Nephron (organoid): ENCODE measurements at regions not wholly inside any gene's neighbourhood (a gene's known extent, or its start where the extent isn't known, plus 50 kb on each side); places are given as distances from the start of the nearest gene placed in this dataset.

Source experiments
- H3K27ac Mint-ChIP-seq, 3 experiments: 2 replicates each; pipeline ENCODE4 v1.8.0; 2020; ENCODE audit warnings: mixed read lengths in 3 of 3, mild to moderate bottlenecking in 2 of 3, moderate library complexity in 1 of 3
- H3K27me3 Mint-ChIP-seq: 2 replicates; pipeline ENCODE4 v1.8.0; 2021; ENCODE audit warnings: low read depth, mild to moderate bottlenecking, moderate library complexity, mixed read lengths
- H3K36me3 Mint-ChIP-seq: 2 replicates; pipeline ENCODE4 v1.8.0; 2020; ENCODE audit warnings: low read depth, mixed read lengths
- H3K4me1 Mint-ChIP-seq: 2 replicates; pipeline ENCODE4 v1.8.0; 2020; ENCODE audit warnings: mixed read lengths
- H3K4me3 Mint-ChIP-seq, 3 experiments: 2 replicates each; pipeline ENCODE4 v1.8.0; 2020; ENCODE audit warnings: mild to moderate bottlenecking in 3 of 3, mixed read lengths in 3 of 3, moderate library complexity in 2 of 3
- H3K9me3 Mint-ChIP-seq: 2 replicates; pipeline ENCODE4 v1.8.0; 2020; ENCODE audit warnings: mixed read lengths
- CTCF ChIP-seq, 3 experiments: fragments of 200-600 bp; sonication (generic); IDR thresholded peaks; one replicate each; pipeline ENCODE4 v1.5.0; 2021; ENCODE audit warnings: antibody characterized with exemption in 3 of 3; ENCODE audit not compliant: unreplicated experiment in 3 of 3

GRCh38 chr10:61301575-61301974 lies 151.6 kb downstream of the TMEM26 start:
- Mint-ChIP-seq H3K27ac (peak overlapping the region; percentile 28 to 66 (median 60)), H3K36me3 (no peaks in the 10 kb centered on the region), H3K4me3 (peak overlapping the region in 1 of 3 experiments; percentile 10), H3K27me3 (no peaks in the 10 kb centered on the region), H3K9me3 (peaks cover 7% of the 10 kb centered on the region), H3K4me1 (peaks cover 22% of the 10 kb centered on the region)
- no peak for TF ChIP-seq CTCF (IDR thresholded peaks at IDR 0.05; ENCODE audit: unreplicated experiment in 3 of 3)

GRCh38 chr10:61299841-61300240 lies 153.3 kb downstream of the TMEM26 start:
- no peaks in the 10 kb centered on the region for H3K27me3 Mint-ChIP-seq
- TF ChIP-seq CTCF (IDR thresholded peaks at IDR 0.05; ENCODE audit: unreplicated experiment in 3 of 3), result no peak
- H3K9me3 Mint-ChIP-seq, result peaks cover 14% of the 10 kb centered on the region
- H3K27ac Mint-ChIP-seq, result peak overlapping the region in 1 of 3 experiments; percentile 26
- H3K4me3 Mint-ChIP-seq, result no peak overlapping the region
- peaks cover 19% of the 10 kb centered on the region for H3K4me1 Mint-ChIP-seq
- no peaks in the 10 kb centered on the region for H3K36me3 Mint-ChIP-seq

- no peaks in the 10 kb centered on the region for H3K36me3 Mint-ChIP-seq
- no peak for TF ChIP-seq CTCF (IDR thresholded peaks at IDR 0.05; ENCODE audit: unreplicated experiment in 3 of 3)
- no peaks in the 10 kb centered on the region for H3K27me3 Mint-ChIP-seq
- no peak overlapping the region for H3K27ac Mint-ChIP-seq
- H3K4me3 Mint-ChIP-seq, result no peak overlapping the region
- peaks cover 24% of the 10 kb centered on the region for H3K4me1 Mint-ChIP-seq
- peaks cover 14% of the 10 kb centered on the region for H3K9me3 Mint-ChIP-seq
Observed at GRCh38 chr10:61299156-61299555, 154.0 kb downstream of the TMEM26 start.

GRCh38 chr10:61298194-61298593 lies 155.0 kb downstream of the TMEM26 start:
- no peak for TF ChIP-seq CTCF (IDR thresholded peaks at IDR 0.05; ENCODE audit: unreplicated experiment in 3 of 3)
- H3K27ac Mint-ChIP-seq, result no peak overlapping the region

GRCh38 chr10:61296161-61296560 lies 157.0 kb downstream of the TMEM26 start:
- no peaks in the 10 kb centered on the region for H3K36me3 Mint-ChIP-seq
- H3K4me1 Mint-ChIP-seq, result peaks cover 23% of the 10 kb centered on the region
- H3K27ac Mint-ChIP-seq, result no peak overlapping the region
- TF ChIP-seq CTCF (IDR thresholded peaks at IDR 0.05; ENCODE audit: unreplicated experiment in 3 of 3), result no peak
- no peak overlapping the region for H3K4me3 Mint-ChIP-seq
- H3K27me3 Mint-ChIP-seq, result no peaks in the 10 kb centered on the region
- H3K9me3 Mint-ChIP-seq, result peaks cover 14% of the 10 kb centered on the region

More at GRCh38 chr10:61298194-61298593, 155.0 kb downstream of the TMEM26 start:
- Mint-ChIP-seq H3K4me1 (peaks cover 22% of the 10 kb centered on the region), H3K27me3 (no peaks in the 10 kb centered on the region), H3K9me3 (peaks cover 14% of the 10 kb centered on the region), H3K4me3 (no peak overlapping the region), H3K36me3 (no peaks in the 10 kb centered on the region)

- no peak for TF ChIP-seq CTCF (IDR thresholded peaks at IDR 0.05; ENCODE audit: unreplicated experiment in 3 of 3)
- H3K4me3 Mint-ChIP-seq, result no peak overlapping the region
- peaks cover 21% of the 10 kb centered on the region for H3K4me1 Mint-ChIP-seq
- H3K9me3 Mint-ChIP-seq, result peaks cover 17% of the 10 kb centered on the region
- H3K27me3 Mint-ChIP-seq, result no peaks in the 10 kb centered on the region
- H3K27ac Mint-ChIP-seq, result peak overlapping the region in 2 of 3 experiments; percentile 78 to 79
- H3K36me3 Mint-ChIP-seq, result no peaks in the 10 kb centered on the region
Observed at GRCh38 chr10:61294131-61294530, 159.1 kb downstream of the TMEM26 start.
